ENCODE measurements at regions not wholly inside any gene's neighbourhood (a gene's known extent, or its start where the extent isn't known, plus 50 kb on each side); places are given as distances from the start of the nearest gene placed in this dataset.
"Not testable (repeated sequence)": the region's sequence is repeated elsewhere in the genome, so short reads cannot be mapped to it uniquely, and the experiment has no call there.

GRCh38 chr3:27629366-27629765, 92.8 kb downstream of the EOMES start:
- DNase-seq (ENCODE audit: low spot score) = no peak

- DNase-seq (ENCODE audit: low spot score) = no peak
These were observed 93.9 kb downstream of the EOMES start for GRCh38 chr3:27628026-27628750.

DNA sequence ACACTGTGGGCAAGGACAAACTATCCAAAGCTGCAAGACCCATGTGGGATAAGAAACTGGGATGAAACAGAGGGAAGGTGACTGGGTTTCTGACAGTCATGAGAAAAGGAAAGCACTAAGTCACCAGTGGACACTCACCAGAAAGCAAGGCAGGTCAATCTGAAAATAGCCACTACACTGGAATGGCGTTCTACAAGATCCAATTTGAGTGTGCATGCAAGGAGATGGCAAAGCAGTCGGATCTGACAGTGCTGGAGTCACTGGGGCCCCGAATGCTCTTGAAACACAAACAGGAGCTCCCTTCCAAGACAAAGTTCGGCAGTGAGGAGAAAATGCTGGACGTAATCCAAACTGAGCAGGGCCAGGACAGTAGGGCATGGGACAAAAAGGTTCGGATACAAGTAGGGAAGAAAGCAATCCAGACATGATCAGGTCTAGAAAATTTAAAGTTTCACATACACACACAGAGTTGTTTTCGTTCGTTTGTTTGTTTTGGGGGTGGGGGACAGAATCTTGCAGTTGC, 95.5 kb downstream of the EOMES start:
- DNase-seq (ENCODE audit: low spot score) = no peak

DNA sequence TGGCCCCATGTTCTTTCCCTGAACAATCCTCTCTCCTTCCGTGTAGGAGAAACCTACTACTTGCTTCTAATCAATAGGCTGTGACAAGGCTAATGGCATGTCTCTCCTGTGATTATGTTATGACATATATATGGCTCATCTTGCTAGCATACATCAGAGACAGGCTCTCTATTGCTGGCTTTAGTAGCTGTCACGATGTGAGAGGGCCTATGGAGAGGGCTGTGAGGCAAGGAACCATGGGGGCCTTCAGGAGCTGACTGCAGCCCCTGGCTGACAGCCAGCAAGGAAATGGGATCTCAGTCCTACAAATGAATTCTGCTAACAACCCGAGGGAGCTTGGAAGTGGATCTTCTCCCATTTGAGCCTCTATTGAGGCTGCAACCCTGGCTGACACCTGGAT, 96.3 kb downstream of the EOMES start:
- DNase-seq (ENCODE audit: low spot score) = no peak

GRCh38 chr3:27623085-27623753, 98.9 kb downstream of the EOMES start:
- no peak for DNase-seq (ENCODE audit: low spot score)

GRCh38 chr3:27617552-27617951, 104.6 kb downstream of the EOMES start:
- no peak for DNase-seq (ENCODE audit: low spot score)

DNA sequence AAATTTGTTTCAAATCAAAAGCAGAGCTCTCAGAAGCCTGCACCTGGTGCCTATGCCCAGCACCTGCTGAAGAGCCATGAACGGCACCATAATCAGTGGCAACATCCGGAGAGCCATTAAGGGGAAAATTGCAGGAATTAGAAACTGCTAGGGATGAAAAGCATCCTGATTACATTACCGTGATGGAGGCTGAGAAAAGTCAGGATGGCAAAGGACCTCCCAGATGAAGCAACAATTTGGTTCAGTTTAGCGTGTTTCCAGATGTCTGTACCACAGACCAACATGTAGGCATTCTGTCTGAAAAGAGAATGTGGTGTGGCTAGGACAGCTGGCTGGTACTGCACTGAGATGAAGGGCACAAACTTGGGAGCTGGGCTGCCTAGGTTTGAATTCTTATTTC, 106.1 kb downstream of the EOMES start:
- DNase-seq (ENCODE audit: low spot score) = no peak

DNA sequence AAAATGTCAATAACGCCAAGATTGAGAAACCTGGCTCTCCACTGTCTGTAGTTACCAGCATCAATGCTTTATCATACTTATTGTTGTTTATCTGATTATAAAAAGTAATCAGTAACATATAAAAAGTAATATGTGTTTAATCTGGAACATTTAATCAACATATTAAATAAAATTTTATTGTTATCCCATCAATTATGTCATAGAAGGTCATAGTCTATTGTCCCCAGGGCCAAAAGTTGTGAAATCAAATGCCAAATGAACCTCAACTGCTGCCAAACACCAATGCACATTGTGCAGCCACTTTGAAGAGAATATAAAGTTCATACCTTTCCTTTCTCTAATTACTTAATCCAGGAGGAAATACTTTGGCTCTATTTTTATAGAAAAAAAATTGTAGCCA, 106.6 kb downstream of the EOMES start:
- DNase-seq (ENCODE audit: low spot score) = no peak

GRCh38 chr3:27614592-27614991, 107.5 kb downstream of the EOMES start:
- DNase-seq (ENCODE audit: low spot score) = no peak

DNA sequence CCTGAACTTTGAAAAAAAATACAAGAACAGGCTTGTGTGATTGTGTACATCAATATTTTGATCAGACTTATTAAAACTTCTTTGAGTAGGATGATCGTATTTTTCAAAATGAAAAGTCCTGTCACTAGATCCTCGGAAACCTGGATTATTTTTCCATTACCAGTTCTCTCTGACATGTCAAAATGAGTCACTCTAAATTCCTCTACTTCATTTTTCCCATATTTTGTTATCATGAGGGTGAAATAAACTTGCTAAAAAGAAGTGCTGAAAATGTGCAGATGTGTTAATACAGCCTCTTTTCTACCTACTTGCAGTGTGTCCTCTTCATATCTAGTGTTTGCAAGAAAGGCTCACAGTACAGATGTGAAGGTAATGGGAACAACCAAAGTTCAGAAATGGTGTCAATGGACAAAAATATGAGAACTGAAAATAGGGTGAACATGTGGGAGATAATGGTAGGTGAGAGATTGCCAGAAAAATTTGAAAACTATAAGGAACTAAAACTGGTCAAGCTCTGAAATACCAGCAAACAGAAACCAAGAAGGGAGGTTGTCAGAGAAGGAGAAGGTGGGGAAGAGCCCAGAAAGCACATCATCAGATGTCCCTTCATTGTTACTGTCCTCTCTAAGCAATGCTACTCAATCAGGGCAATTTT, 108.2 kb downstream of the EOMES start:
- DNase-seq (ENCODE audit: low spot score) = no peak

- DNase-seq (ENCODE audit: low spot score) = no peak
These were observed 111.2 kb downstream of the EOMES start for GRCh38 chr3:27610800-27611525.

GRCh38 chr3:27607370-27607769, 114.8 kb downstream of the EOMES start:
- peak; percentile 48 for DNase-seq (ENCODE audit: low spot score)

- DNase-seq (ENCODE audit: low spot score) = no peak
These were observed 115.6 kb downstream of the EOMES start for GRCh38 chr3:27606537-27606936.

DNA sequence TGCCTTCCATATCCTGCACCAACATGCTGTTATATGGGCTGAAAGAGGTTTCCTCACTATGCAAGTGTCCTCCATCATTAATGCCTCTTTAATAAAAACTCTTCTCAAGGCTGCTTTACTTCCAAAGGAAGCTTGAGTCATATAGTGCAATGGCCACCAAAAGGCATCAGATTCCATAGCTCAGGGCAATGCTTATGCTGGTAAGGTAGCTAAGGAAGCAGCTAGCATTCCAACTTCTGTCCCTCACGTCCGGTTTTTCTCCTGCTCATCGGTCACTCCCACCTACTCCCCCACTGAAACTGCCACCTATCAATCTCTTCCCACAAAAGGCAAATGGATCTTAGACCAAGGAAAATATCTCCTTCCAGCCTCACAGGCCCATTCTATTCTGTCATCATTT, 117.1 kb upstream of the SLC4A7 start:
- DNase-seq (ENCODE audit: low spot score) = not testable (repeated sequence)

- not testable (repeated sequence) for DNase-seq (ENCODE audit: low spot score)
These were observed 115.6 kb upstream of the SLC4A7 start for GRCh38 chr3:27599741-27600140.

- no peak for DNase-seq (ENCODE audit: low spot score)
These were observed 112.7 kb upstream of the SLC4A7 start for GRCh38 chr3:27596921-27597320.

GRCh38 chr3:27596334-27596841, 112.2 kb upstream of the SLC4A7 start:
- DNase-seq (ENCODE audit: low spot score) = no peak

DNA sequence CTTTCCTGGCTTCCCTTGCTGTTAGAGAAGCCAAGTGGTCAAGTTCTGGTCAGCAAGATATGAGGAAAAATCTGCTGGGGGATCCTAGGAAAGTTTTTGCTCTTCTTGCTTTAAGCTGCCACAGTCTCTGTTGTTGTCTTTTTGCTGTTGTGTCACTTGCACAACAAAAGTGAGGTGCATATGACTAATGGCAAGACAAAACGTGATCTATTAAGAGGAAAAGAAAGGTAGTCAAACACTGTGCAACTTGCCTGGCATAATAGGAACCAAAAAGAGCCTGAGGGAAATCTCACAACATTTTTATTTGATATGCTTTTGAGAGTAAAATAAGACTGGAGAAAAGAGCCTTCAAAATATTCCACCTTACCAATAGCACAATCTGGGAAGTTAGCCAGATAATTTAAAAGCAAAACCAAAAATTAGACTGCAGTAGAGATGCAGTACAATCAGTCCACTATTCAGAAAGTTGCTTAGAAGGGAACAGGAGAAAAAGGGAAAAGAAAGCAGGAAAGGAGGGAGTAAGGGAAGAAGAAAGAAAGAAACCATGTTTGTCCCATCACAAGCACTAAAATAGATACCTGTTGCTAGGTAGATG, 110.0 kb upstream of the SLC4A7 start:
- DNase-seq (ENCODE audit: low spot score) = no peak

- no peak for DNase-seq (ENCODE audit: low spot score)
These were observed 109.0 kb upstream of the SLC4A7 start for GRCh38 chr3:27593173-27593572.

GRCh38 chr3:27591312-27592210, 107.4 kb upstream of the SLC4A7 start:
- no peak for DNase-seq (ENCODE audit: low spot score)

All from ecto neural progenitor cell (in vitro differentiated cells).